DMS79 treated with DMSO at 0.1 percent for 48 hours (cell line): ENCODE measurements at regions not wholly inside any gene's neighbourhood (a gene's known extent, or its start where the extent isn't known, plus 50 kb on each side); places are given as distances from the start of the nearest gene placed in this dataset.
"Not testable (repeated sequence)": the region's sequence is repeated elsewhere in the genome, so short reads cannot be mapped to it uniquely, and the experiment has no call there.

Experiments
- DNase-seq: peaks from one replicate; lab custom pipeline; 2025; lab: John Stamatoyannopoulos, UW

DNA sequence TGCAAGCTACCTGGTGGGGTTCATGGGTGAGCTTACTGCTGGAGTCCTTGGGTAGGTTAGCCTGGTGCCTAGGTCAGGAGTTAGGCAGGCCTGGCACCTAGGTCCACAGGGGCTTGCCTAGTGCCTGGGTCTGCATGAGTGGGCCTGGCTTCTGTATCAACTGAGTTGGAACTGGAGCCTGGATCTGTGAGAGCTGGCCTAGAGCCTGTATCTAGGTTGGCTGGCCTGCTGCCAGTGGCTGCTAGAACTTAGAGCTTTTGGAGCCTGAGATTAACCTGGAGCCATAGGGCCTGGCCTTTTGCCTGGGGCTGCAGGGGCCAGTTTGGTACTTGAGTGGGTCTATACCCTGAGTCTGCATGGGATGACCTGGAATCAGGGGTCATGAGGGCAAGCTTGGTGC, 679.4 kb downstream of the NUP35 start:
- no peak for DNase-seq

DNA sequence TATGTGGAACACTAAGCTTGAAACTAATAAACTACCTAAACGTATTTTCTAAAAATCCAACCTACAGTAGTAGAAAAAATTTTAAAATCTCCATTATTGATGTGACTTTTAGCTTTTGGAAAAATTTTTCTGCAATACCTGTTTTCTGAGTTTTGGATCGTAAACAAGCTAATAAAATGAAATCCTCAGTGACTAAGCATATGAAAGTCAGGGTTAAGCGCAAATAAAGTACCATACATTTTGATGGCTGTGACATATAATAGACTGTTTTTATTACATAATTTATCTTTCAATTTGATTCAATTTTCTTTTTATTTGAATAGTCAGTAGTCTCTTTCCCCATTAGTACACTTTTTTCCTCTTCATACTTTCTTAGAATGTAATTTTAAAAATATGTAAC, 683.6 kb downstream of the NUP35 start:
- DNase-seq, result no peak

- DNase-seq, result no peak
These were observed 685.2 kb downstream of the NUP35 start for GRCh38 chr2:183809404-183809803.

DNA sequence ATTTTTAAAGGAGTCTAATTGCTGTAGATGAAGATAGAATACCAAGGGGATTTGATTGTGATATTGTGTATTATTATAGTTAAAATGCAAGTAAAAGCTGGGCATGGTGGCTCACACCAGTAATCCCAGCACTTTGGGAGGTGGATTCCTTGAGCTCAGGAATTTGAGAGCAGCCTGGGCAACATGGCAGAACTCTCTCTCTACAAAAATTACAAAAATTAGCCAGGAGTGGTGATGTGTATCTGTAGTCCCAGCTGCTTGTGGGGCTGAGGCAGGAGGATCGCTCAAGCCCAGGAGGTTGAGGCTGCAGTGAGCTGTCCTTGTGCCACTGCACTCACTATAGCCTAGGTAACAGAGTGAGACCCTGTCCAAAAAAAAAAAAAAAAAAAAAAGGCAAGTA, 687.0 kb downstream of the NUP35 start:
- no peak for DNase-seq

GRCh38 chr2:183812091-183812490, 687.8 kb downstream of the NUP35 start:
- DNase-seq, result no peak

DNA sequence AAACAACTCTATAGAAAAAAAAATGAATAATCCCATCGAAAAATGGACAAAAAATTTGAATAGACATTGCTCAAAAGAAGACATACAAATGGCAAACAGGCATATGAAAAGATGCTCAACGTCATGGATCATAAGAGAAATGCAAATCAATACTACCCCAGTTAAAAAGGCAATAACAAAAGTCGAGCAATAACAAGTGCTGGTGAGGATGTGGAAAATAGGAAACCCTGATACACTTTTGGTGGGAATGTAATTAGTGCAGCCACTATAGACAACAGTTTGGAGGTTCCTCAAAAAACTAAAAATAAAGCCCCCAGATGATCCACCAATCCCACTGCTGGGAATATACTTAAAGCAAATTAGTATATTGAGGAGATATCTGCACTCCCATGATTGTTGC, 701.5 kb downstream of the NUP35 start:
- DNase-seq, result no peak

GRCh38 chr2:183829931-183830330, 705.7 kb downstream of the NUP35 start:
- DNase-seq, result no peak

GRCh38 chr2:183837157-183837556, 712.9 kb downstream of the NUP35 start:
- no peak for DNase-seq

DNA sequence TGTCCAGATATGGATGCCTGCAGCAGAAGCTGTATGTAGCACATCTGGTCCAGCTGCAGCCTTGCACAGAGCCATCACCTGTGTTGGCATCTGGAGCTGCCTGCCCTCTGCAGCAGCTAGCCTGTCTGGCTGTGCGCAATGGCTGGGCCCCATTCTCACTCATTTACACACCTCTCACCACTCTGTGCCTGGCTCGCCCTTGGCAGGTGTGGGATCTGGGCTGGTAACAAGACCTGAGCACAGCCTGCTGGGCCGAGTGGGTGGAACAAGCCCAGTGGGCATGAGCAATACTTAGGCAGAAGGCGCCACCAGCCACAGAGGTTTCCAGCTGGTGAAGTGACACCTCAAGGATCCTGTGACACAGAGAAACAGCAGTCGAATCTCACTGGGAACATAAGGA, 714.1 kb downstream of the NUP35 start:
- no peak for DNase-seq

GRCh38 chr2:183840061-183840584, 715.9 kb downstream of the NUP35 start:
- DNase-seq, result no peak

DNA sequence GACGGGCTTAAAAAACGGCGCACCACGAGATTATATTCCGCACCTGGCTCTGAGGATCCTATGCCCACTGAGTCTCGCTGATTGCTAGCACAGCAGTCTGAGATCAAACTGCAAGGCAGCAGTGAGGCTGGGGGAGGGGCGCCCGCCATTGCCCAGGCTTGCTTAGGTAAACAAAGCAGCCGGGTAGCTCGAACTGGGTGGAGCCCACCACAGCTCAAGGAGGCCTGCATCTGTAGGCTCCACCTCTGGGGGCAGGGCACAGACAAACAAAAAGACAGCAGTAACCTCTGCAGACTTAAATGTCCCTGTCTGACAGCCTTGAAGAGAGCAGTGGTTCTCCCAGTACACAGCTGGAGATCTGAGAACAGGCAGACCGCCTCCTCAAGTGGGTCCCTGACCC, 725.6 kb downstream of the NUP35 start:
- not testable (repeated sequence) for DNase-seq

- DNase-seq, result no peak
These were observed 734.9 kb downstream of the NUP35 start for GRCh38 chr2:183859129-183859528.

- no peak for DNase-seq
These were observed 731.7 kb upstream of the ZNF804A start for GRCh38 chr2:183866666-183867065.

GRCh38 chr2:183867206-183867605, 731.1 kb upstream of the ZNF804A start:
- no peak for DNase-seq

GRCh38 chr2:183868153-183868552, 730.2 kb upstream of the ZNF804A start:
- DNase-seq, result no peak

GRCh38 chr2:183868707-183869106, 729.6 kb upstream of the ZNF804A start:
- no peak for DNase-seq

- no peak for DNase-seq
These were observed 726.2 kb upstream of the ZNF804A start for GRCh38 chr2:183872131-183872530.

DNA sequence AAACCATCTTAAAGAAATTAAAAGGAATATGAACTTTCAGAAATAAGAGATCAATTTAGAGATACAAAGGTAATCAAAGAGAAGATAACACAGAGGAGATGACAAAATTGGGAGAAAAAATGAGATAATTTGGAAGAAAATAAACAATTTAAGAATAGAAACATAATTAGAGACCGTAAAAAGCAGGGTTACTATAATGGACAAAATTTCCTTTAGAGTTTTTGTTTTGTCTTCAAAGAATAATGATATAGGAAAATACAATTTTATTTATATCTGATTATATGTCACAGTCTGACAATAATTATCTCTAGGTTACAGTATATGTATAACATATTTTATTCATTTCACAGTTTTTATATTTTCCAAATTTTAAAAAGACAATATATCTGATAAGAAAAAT, 716.4 kb upstream of the ZNF804A start:
- DNase-seq, result no peak

GRCh38 chr2:183892315-183892941, 705.9 kb upstream of the ZNF804A start:
- no peak for DNase-seq

DNA sequence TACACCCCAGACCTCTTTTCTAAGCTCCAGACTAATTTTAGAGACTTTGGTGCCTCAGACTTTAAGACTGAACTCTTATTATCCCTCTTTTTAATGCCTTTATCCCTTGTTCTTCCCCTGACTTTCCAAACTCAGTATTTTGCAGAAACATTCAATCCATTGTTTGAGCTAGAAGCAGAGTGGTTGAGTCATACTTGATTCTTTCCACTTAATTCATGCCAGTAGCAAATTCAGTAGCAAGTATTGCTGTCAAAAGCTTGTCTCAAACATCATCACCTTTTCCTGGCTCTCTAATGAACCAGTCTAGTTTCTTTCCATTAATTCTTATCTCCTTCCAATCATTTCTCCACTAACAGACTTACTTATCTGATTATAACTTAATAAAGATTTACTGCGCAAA, 699.7 kb upstream of the ZNF804A start:
- DNase-seq, result no peak

DNA sequence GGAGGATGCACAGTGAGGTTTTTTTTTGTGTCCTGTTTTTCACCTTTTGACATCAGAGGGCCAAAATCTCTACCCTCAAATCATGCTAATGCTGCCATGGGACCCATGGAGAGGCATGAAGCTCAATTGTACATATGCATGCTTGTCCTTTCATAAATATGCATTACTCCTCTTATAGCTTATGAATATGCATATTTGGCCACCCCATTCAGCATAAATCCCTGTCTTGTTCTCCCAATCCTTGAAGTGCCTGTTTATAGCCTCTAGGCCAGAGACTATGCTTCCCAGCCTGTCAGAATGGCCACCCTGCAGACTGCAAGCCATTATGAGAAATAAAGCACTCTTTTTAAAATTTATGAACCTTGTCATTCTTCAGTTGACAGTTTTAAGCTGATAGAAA, 696.4 kb upstream of the ZNF804A start:
- DNase-seq, result no peak

DNA sequence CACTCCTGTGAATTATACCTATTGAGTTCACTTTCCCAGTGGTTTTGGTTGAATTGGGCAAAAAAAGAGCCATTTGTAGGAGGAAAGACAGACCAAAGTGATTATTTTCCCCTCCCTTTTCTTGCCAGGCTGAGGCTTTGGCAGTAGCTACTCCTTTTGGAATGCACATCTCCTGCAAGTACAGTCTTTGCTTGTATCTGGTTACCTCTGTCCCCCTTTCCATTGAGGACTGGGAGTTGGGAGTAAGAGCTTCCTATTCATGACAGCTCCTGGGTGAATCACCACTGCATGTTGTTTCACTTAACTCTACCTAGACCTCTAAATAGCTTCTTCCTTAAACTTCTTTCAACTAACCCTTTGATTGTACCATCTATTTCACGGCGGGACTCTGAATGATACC, 695.3 kb upstream of the ZNF804A start:
- DNase-seq, result no peak

GRCh38 chr2:183916041-183916440, 682.3 kb upstream of the ZNF804A start:
- not testable (repeated sequence) for DNase-seq

- DNase-seq, result no peak
These were observed 679.2 kb upstream of the ZNF804A start for GRCh38 chr2:183919167-183919566.
